NK-92 treated with Interleukin-12 subunit alpha and Interleukin-12 subunit beta, amount 100 ng/mL, for 24 hours (cell line): ENCODE measurements at regions not wholly inside any gene's neighbourhood (a gene's known extent, or its start where the extent isn't known, plus 50 kb on each side); places are given as distances from the start of the nearest gene placed in this dataset.
A peak's percentile ranks its signal among the peaks of the same experiment; 100 is the strongest.

Experiments
- DNase-seq: peaks from one replicate; lab custom pipeline; 2025; lab: John Stamatoyannopoulos, UW

- DNase-seq, result no peak
These were observed 136.1 kb upstream of the SNX19 start for GRCh38 chr11:131052367-131052766.

- no peak for DNase-seq
These were observed 139.8 kb upstream of the SNX19 start for GRCh38 chr11:131056036-131056435.

- DNase-seq, result no peak
These were observed 147.4 kb upstream of the SNX19 start for GRCh38 chr11:131063638-131064037.

- peak; percentile 5 for DNase-seq
These were observed 148.2 kb upstream of the SNX19 start for GRCh38 chr11:131064373-131064991.

- no peak for DNase-seq
These were observed 149.4 kb upstream of the SNX19 start for GRCh38 chr11:131065435-131066413.

GRCh38 chr11:131066551-131066950 is 150.3 kb upstream of the SNX19 start:
- no peak for DNase-seq

GRCh38 chr11:131070365-131070764 is 154.1 kb upstream of the SNX19 start:
- no peak for DNase-seq

- no peak for DNase-seq
These were observed 156.9 kb upstream of the SNX19 start for GRCh38 chr11:131073167-131073566.

- no peak for DNase-seq
These were observed 158.3 kb upstream of the SNX19 start for GRCh38 chr11:131074573-131074972.

- no peak for DNase-seq
These were observed 161.1 kb upstream of the SNX19 start for GRCh38 chr11:131077340-131077739.

GRCh38 chr11:131079036-131079435 is 162.8 kb upstream of the SNX19 start:
- DNase-seq, result no peak

- no peak for DNase-seq
These were observed 173.5 kb upstream of the SNX19 start for GRCh38 chr11:131089727-131090245.

- no peak for DNase-seq
These were observed 176.2 kb upstream of the SNX19 start for GRCh38 chr11:131092469-131092868.

GRCh38 chr11:131094827-131095226 is 178.5 kb upstream of the SNX19 start:
- no peak for DNase-seq

GRCh38 chr11:131095511-131096185 is 179.4 kb upstream of the SNX19 start:
- no peak for DNase-seq

GRCh38 chr11:131099013-131099412 is 182.7 kb upstream of the SNX19 start:
- no peak for DNase-seq

GRCh38 chr11:131099746-131100145 is 183.5 kb upstream of the SNX19 start:
- no peak for DNase-seq

- no peak for DNase-seq
These were observed 192.5 kb upstream of the SNX19 start for GRCh38 chr11:131108760-131109159.

- DNase-seq, result no peak
These were observed 193.0 kb upstream of the SNX19 start for GRCh38 chr11:131109257-131109656.

- no peak for DNase-seq
These were observed 193.5 kb upstream of the SNX19 start for GRCh38 chr11:131109790-131110189.

- DNase-seq, result no peak
These were observed 195.5 kb upstream of the SNX19 start for GRCh38 chr11:131111775-131112174.

GRCh38 chr11:131118247-131118646 is 202.0 kb upstream of the SNX19 start:
- DNase-seq, result no peak
